Upper lobe of right lung (tissue), 1 donor: ENCODE measurements at regions not wholly inside any gene's neighbourhood (a gene's known extent, or its start where the extent isn't known, plus 50 kb on each side); places are given as distances from the start of the nearest gene placed in this dataset.

ENCODE experiments used
- ATAC-seq: fragments of 200-7000 bp; cut with Tn5 transposase; one replicate; pipeline ENCODE4 v1.9.1; 2020; ENCODE audit warnings: mild to moderate bottlenecking, moderate library complexity
- DNase-seq: peaks from one replicate; pipeline ENCODE4 v3.0.0-alpha.2; 2020
- H3K27ac ChIP-seq: fragments of 200-600 bp; one replicate; pipeline ENCODE4 v1.8.0; 2022
- H3K27me3 ChIP-seq: fragments of 200-600 bp; one replicate; pipeline ENCODE4 v1.8.0; 2022; ENCODE audit warnings: mild to moderate bottlenecking
- H3K36me3 ChIP-seq: fragments of 200-600 bp; one replicate; pipeline ENCODE4 v1.8.0; 2022
- H3K4me1 ChIP-seq: fragments of 200-600 bp; one replicate; pipeline ENCODE4 v1.8.0; 2022
- H3K4me3 ChIP-seq: fragments of 200-600 bp; one replicate; pipeline ENCODE4 v1.8.0; 2022; ENCODE audit warnings: mild to moderate bottlenecking
- H3K9me3 ChIP-seq: fragments of 200-600 bp; one replicate; pipeline ENCODE4 v1.8.0; 2022
- intact Hi-C: fragments of 100-400 bp; cut with DNase I; formaldehyde crosslinking; loops from one replicate; pipeline ENCODE4 v1.11.0; 2022
- TF ChIP-seq, protein P1 (sequence below): fragments of 200-600 bp; IDR thresholded peaks from one replicate; pipeline ENCODE4 v1.8.0; 2022; ENCODE audit warnings: antibody characterized with exemption
- donor health status: DM: no; HTN: yes; CAD: no; lungs with severe emphysema.

DNA sequence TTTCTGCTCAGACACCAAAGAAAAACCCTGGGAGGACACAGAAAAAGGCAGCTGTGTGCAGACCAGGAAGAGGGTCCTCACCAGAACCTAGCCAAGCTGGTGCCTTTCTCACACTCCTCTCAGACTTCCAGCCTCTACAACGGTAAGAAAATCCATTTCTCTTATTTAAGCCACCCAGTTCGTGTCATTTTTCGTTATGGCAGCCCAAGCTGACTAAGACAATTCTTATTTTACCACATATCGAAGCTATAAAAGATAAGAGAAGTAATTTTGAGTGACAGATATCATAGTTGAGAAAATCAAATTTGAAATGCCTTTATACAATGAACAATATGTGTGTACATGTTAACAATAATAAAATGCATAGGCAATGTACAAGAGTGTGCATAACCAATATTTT lies 219.5 kb downstream of the CBLN2 start:
- Histone ChIP-seq H3K4me3 (no peak overlapping the region), H3K27me3 (no peaks in the 10 kb centered on the region), H3K27ac (no peak overlapping the region), H3K4me1 (no peaks in the 10 kb centered on the region), H3K36me3 (no peaks in the 10 kb centered on the region), H3K9me3 (no peaks in the 10 kb centered on the region)
- TF ChIP-seq, protein P1, sequence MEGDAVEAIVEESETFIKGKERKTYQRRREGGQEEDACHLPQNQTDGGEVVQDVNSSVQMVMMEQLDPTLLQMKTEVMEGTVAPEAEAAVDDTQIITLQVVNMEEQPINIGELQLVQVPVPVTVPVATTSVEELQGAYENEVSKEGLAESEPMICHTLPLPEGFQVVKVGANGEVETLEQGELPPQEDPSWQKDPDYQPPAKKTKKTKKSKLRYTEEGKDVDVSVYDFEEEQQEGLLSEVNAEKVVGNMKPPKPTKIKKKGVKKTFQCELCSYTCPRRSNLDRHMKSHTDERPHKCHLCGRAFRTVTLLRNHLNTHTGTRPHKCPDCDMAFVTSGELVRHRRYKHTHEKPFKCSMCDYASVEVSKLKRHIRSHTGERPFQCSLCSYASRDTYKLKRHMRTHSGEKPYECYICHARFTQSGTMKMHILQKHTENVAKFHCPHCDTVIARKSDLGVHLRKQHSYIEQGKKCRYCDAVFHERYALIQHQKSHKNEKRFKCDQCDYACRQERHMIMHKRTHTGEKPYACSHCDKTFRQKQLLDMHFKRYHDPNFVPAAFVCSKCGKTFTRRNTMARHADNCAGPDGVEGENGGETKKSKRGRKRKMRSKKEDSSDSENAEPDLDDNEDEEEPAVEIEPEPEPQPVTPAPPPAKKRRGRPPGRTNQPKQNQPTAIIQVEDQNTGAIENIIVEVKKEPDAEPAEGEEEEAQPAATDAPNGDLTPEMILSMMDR, result no peak
- no peak for ATAC-seq
- intact Hi-C loops, result no loop called here
- no peak for DNase-seq

DNA sequence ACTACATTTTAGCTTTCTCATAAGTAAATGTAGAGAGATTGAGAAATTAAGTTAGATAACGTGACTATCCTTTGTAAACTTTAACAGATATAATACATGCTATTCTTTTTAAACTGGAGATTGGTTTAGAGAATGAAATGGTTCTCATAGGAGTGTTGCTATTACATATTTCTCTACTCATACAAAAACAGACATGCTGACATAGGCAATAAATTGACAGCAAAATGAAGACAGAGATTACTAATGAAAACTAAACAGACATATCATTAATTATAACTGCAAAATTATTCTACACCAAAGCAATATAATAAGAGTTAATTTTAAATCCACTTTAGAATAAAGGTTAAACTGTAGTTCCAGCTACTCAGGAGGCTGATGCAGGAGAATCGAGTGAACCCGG lies 227.6 kb downstream of the CBLN2 start:
- intact Hi-C loops, result no loop called here
- Histone ChIP-seq H3K27me3 (no peaks in the 10 kb centered on the region), H3K9me3 (no peaks in the 10 kb centered on the region), H3K4me1 (no peaks in the 10 kb centered on the region), H3K4me3 (no peak overlapping the region), H3K36me3 (no peaks in the 10 kb centered on the region), H3K27ac (no peak overlapping the region)
- ATAC-seq (no peak), DNase-seq (no peak)
- TF ChIP-seq, protein P1, result no peak

DNA sequence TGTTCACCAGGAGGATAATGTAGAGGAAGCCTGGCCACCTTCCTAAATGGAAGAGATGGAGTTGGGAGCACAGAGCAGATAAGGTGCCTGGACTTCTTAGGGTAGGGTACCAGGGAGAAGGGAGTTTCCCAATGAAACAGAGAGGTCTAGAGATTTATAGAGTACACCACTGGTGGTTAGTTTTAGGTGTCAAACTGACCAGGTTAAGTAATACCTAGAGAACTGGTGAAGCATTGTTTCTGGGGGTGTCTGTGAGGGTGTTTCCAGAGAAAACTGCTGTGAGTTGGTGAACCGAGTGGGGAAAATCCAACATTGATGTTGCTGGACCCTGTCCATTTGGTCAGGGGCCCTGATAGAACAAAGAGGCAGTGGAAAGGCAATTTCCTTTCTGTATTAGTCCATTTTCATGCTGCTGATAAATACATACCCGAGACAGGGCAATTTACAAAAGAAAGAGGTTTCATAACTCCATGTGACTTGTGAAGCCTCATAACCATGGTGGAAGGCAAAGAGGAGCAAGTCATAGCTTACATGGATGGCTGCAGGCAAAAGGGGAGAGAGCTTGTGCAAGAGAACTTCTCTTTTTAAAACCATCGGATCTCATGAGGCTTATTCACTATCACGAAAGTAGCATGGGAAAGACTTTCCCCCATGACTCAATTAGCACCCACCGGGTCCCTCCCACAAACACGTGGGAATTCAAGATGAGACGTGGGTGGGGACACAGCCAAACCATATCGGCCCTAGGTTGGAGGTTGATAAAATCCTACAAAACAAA lies 260.8 kb downstream of the CBLN2 start:
- intact Hi-C loops, result no loop called here
- H3K4me1 ChIP-seq, result no peaks in the 10 kb centered on the region
- TF ChIP-seq, protein P1, result no peak
- H3K27ac ChIP-seq, result no peak overlapping the region
- no peaks in the 10 kb centered on the region for H3K36me3 ChIP-seq
- H3K4me3 ChIP-seq, result no peak overlapping the region
- DNase-seq, result no peak
- H3K9me3 ChIP-seq, result no peaks in the 10 kb centered on the region
- ATAC-seq, result no peak
- no peaks in the 10 kb centered on the region for H3K27me3 ChIP-seq

DNA sequence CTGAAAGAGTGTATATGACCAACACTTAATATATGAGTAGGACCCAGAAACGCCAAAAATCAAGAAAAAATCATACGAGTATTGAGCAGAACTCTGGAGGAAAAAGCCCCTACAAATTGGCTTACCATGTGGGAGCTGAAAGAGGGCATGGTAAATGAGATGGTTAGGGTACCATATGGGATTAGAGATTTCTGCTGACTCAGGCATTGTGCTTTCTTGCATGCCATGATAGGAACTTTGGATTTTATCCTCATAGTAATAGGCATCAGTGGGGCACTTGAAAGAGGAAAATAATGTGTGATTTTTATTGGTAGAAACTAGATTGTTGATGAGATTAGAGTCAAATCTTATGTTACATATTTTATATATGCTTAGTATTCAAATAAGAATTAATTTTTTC lies 271.1 kb downstream of the CBLN2 start:
- DNase-seq (no peak), ATAC-seq (no peak)
- TF ChIP-seq, protein P1, result no peak
- intact Hi-C loops, result no loop called here
- no peak overlapping the region for H3K4me3 ChIP-seq
- no peaks in the 10 kb centered on the region for H3K4me1 ChIP-seq
- H3K27me3 ChIP-seq, result no peaks in the 10 kb centered on the region
- H3K9me3 ChIP-seq, result no peaks in the 10 kb centered on the region
- H3K27ac ChIP-seq, result no peak overlapping the region
- no peaks in the 10 kb centered on the region for H3K36me3 ChIP-seq

DNA sequence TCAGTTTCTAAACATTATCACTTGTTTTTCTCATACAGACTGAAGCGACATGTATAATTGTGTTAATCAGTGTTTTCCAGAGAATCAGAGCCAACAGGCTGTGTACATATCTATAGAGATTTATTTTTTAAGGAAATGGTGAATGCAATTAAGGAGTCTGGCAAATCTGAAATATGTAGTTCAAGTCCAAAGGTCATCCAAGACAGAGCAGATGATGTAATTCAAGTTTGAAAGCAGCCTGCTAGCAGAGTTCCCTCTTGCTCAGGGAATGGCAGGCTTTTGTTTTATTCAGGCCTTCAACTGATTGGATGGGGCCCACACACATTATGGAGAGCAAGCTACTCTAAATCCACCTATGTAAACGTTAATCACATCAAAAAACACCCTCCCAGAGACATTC lies 282.6 kb downstream of the CBLN2 start:
- ATAC-seq (no peak), DNase-seq (no peak)
- Histone ChIP-seq H3K4me3 (no peak overlapping the region), H3K27ac (no peak overlapping the region), H3K36me3 (no peaks in the 10 kb centered on the region), H3K27me3 (no peaks in the 10 kb centered on the region), H3K9me3 (no peaks in the 10 kb centered on the region), H3K4me1 (no peaks in the 10 kb centered on the region)
- TF ChIP-seq, protein P1, result no peak
- intact Hi-C loops, result no loop called here

DNA sequence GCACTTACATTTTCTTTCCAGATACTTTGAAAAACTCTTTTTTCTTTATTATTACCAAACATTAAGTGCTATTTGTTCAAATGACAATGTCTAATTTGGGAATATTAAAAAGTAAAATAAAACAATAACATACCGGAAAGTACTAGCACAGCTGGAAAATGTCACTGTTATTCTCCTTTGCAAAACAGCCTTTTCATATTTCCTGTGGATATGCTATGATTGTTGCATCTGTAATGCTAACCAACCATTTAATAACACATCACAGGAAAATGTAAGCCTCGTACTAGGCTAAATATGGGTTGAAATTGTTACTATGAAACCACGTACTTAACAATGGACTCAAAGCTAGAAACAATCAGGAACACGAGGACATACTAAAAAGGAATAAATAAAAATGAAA lies 298.1 kb downstream of the CBLN2 start:
- Histone ChIP-seq H3K9me3 (no peaks in the 10 kb centered on the region), H3K27ac (no peak overlapping the region), H3K27me3 (no peaks in the 10 kb centered on the region), H3K4me3 (no peak overlapping the region), H3K36me3 (no peaks in the 10 kb centered on the region), H3K4me1 (no peaks in the 10 kb centered on the region)
- intact Hi-C loops, result no loop called here
- DNase-seq, result no peak
- TF ChIP-seq, protein P1, result no peak
- ATAC-seq, result no peak
